Stomach (tissue), 4 donors: ENCODE measurements at regions not wholly inside any gene's neighbourhood (a gene's known extent, or its start where the extent isn't known, plus 50 kb on each side); places are given as distances from the start of the nearest gene placed in this dataset.

Experiments used
- POLR2A ChIP-seq, 4 donors: fragments of 450-650 bp; IDR thresholded peaks; one replicate each; pipeline ENCODE4 v1.6.1; 2016; ENCODE audit warnings: antibody characterized with exemption in 4 of 4, control low read depth in 2 of 4, mild to moderate bottlenecking in 1 of 4, moderate library complexity in 1 of 4
- POLR2AphosphoS5 ChIP-seq, 3 donors: sonication (generic); formaldehyde crosslinking; IDR thresholded peaks; one replicate each; pipeline ENCODE4 v1.6.1; 2016; ENCODE audit warnings: antibody characterized with exemption in 3 of 3
- TF ChIP-seq, protein P1 (sequence below), 7 experiments: fragments of 450-650 bp in 4 of 7; fragments of 200-600 bp in 3 of 7; sonication (generic) in 3 of 7; IDR thresholded peaks; one replicate each; pipeline ENCODE4 v1.5.1; 2016 to 2019; ENCODE audit warnings: antibody characterized with exemption in 7 of 7, control low read depth in 2 of 7, mild to moderate bottlenecking in 1 of 7

DNA sequence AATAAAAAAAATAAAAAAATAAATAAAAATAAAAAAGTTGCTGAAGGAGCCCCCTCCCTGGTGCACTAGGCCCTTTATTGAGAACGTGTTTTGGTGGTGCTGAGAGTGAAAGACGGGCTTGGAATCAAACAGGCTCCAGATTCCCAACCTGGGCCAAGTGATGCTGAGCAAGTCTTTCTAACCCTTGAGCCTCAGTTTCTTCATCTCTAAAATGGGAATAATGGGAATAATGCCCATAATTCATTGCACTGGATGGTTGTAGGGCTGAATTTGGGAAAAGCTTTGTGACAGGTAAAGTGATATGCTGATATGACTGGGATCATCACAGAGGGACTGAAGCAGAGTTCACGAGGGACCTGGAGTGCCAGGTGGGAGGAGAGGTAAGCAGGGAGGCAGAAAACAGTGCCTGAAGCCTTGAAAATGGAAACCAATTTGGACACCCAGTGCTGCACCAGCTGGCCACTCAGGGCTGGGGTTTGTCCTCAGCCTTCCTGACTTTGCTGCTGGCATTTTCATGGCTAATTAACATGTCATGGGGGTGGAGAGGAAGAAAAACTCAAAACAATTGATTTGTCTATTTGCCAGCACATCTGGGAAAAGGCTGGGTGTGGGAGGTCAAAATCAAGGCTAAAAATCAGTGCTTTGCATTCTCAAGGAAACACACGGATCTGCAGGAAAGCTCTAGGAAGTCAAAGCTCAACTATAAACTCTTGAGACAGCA lies 241.3 kb downstream of the LOXHD1 start:
- TF ChIP-seq, protein P1, sequence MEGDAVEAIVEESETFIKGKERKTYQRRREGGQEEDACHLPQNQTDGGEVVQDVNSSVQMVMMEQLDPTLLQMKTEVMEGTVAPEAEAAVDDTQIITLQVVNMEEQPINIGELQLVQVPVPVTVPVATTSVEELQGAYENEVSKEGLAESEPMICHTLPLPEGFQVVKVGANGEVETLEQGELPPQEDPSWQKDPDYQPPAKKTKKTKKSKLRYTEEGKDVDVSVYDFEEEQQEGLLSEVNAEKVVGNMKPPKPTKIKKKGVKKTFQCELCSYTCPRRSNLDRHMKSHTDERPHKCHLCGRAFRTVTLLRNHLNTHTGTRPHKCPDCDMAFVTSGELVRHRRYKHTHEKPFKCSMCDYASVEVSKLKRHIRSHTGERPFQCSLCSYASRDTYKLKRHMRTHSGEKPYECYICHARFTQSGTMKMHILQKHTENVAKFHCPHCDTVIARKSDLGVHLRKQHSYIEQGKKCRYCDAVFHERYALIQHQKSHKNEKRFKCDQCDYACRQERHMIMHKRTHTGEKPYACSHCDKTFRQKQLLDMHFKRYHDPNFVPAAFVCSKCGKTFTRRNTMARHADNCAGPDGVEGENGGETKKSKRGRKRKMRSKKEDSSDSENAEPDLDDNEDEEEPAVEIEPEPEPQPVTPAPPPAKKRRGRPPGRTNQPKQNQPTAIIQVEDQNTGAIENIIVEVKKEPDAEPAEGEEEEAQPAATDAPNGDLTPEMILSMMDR (IDR thresholded peaks at IDR 0.05): no peak
- TF ChIP-seq POLR2AphosphoS5 (IDR thresholded peaks at IDR 0.05) (no peak), POLR2A (IDR thresholded peaks at IDR 0.05) (no peak)
